ENCODE measurements at regions not wholly inside any gene's neighbourhood (a gene's known extent, or its start where the extent isn't known, plus 50 kb on each side); places are given as distances from the start of the nearest gene placed in this dataset.

- TF ChIP-seq POLR2A (IDR thresholded peaks at IDR 0.05) (no peak), CTCF (IDR thresholded peaks at IDR 0.05) (no peak)
- Histone ChIP-seq H3K36me3 (replicated peaks in 1 of 2) (no peaks in the 10 kb centered on the region), H3K9me3 (replicated peaks in 1 of 3) (no peaks in the 10 kb centered on the region), H3K27me3 (peaks cover 9% of the 10 kb centered on the region), H3K27ac (no peak overlapping the region), H3K4me1 (replicated peaks in 1 of 2) (no peaks in the 10 kb centered on the region), H3K4me3 (no peak overlapping the region)
- DNase-seq: no peak
- intact Hi-C loops (cut with DNase I): no loop called here
- 80 to 94% (median 93%) methylated on average over 4 of the region's 4 CpGs for WGBS, 4 donors
Observed at GRCh38 chrX:44063606-44064005, 90.4 kb upstream of the NDP start.

GRCh38 chrX:44062840-44063239 is 89.7 kb upstream of the NDP start:
- 16 to 44% (median 24%) methylated on average over 3 of the region's 3 CpGs for WGBS, 4 donors
- peak in 4 of 7 donors; percentile 29 to 49 (median 32) for DNase-seq
- H3K27ac ChIP-seq: no peak overlapping the region
- TF ChIP-seq CTCF (IDR thresholded peaks at IDR 0.05) (no peak), POLR2A (IDR thresholded peaks at IDR 0.05) (no peak)
- peaks cover 11% of the 10 kb centered on the region for H3K27me3 ChIP-seq
- no peak overlapping the region for H3K4me3 ChIP-seq
- H3K36me3 ChIP-seq (replicated peaks in 1 of 2): no peaks in the 10 kb centered on the region
- intact Hi-C loops (cut with DNase I): no loop called here
- no peaks in the 10 kb centered on the region for H3K9me3 ChIP-seq (replicated peaks in 1 of 3)
- H3K4me1 ChIP-seq (replicated peaks in 1 of 2): no peaks in the 10 kb centered on the region

GRCh38 chrX:44061968-44062614 is 88.9 kb upstream of the NDP start:
- H3K36me3 ChIP-seq (replicated peaks in 1 of 2): no peaks in the 10 kb centered on the region
- H3K9me3 ChIP-seq (replicated peaks in 1 of 3): no peaks in the 10 kb centered on the region
- H3K27ac ChIP-seq: no peak overlapping the region
- no peak for DNase-seq
- H3K4me3 ChIP-seq: no peak overlapping the region
- peaks cover 11% of the 10 kb centered on the region for H3K27me3 ChIP-seq
- TF ChIP-seq POLR2A (IDR thresholded peaks at IDR 0.05) (no peak), CTCF (IDR thresholded peaks at IDR 0.05) (no peak)
- whole genome bisulfite sequencing, 4 donors: 47 to 59% (median 54%) methylated on average over 4 of the region's 4 CpGs
- no peaks in the 10 kb centered on the region for H3K4me1 ChIP-seq (replicated peaks in 1 of 2)
- intact Hi-C loops (cut with DNase I): no loop called here

GRCh38 chrX:44060221-44060620 is 87.0 kb upstream of the NDP start:
- H3K4me3 ChIP-seq: no peak overlapping the region
- WGBS, 4 donors: 38 to 79% (median 62%) methylated on average over 2 of the region's 2 CpGs

More at GRCh38 chrX:44060221-44060620, 87.0 kb upstream of the NDP start:
- intact Hi-C loops (cut with DNase I): no loop called here
- H3K4me1 ChIP-seq (replicated peaks in 1 of 2): no peaks in the 10 kb centered on the region
- peaks cover 15% of the 10 kb centered on the region for H3K27me3 ChIP-seq
- DNase-seq: no peak
- no peaks in the 10 kb centered on the region for H3K9me3 ChIP-seq (replicated peaks in 1 of 3)
- no peaks in the 10 kb centered on the region for H3K36me3 ChIP-seq (replicated peaks in 1 of 2)
- H3K27ac ChIP-seq: no peak overlapping the region
- TF ChIP-seq POLR2A (IDR thresholded peaks at IDR 0.05): no peak
- TF ChIP-seq CTCF (IDR thresholded peaks at IDR 0.05): no peak
